HG03066 (cell line): ENCODE measurements at regions not wholly inside any gene's neighbourhood (a gene's known extent, or its start where the extent isn't known, plus 50 kb on each side); places are given as distances from the start of the nearest gene placed in this dataset.

Source experiments
- ATAC-seq: cut with Tn5 transposase; IDR thresholded peaks from one replicate; pipeline ENCODE4 v1.9.1; 2021; ENCODE audit warnings: low read depth; ENCODE audit not compliant: unreplicated experiment

DNA sequence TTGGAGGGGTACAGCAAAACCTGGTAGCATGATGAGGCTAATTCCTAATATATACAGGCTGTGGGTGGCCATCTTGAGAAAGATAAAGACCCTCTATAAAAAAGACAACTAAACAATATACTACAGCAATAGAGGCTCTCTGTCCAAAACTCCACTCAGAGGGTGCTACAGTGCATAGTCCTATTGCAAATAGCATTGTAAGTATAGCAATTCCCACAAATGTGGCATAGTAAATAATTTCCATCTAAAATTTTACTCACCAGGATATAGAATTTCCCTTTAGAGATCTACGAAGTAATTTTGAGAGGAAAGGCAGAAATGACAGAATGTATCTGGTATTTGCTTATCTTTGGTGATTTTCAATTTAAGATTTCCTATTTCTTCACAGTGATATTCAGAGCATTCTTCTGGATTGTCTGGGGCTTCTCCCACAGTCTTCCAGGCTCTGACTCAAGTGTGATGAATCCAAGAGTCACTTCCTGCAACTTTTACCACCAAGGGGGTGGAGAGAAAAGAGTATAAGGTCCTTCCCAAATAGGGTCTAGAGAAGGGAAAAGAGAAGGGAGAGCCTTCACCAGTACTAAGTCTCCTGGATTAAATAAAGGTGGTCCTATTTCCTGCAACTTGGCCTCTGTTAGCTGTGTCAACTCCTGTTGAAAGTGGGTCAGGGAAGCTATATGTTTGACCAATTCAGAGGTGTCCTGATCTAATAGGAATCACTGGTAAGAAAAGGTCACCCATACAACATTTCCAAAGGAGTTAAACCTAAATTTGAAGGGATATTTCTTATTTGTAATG lies 1054.7 kb upstream of the CNTN5 start:
- no peak for ATAC-seq

GRCh38 chr11:97966901-97967300 lies 1053.8 kb upstream of the CNTN5 start:
- ATAC-seq: no peak

GRCh38 chr11:97968071-97968470 lies 1052.7 kb upstream of the CNTN5 start:
- ATAC-seq: no peak

- ATAC-seq: no peak
These were observed 1048.0 kb upstream of the CNTN5 start for GRCh38 chr11:97972731-97973130.

- no peak for ATAC-seq
These were observed 1047.3 kb upstream of the CNTN5 start for GRCh38 chr11:97973352-97973857.

DNA sequence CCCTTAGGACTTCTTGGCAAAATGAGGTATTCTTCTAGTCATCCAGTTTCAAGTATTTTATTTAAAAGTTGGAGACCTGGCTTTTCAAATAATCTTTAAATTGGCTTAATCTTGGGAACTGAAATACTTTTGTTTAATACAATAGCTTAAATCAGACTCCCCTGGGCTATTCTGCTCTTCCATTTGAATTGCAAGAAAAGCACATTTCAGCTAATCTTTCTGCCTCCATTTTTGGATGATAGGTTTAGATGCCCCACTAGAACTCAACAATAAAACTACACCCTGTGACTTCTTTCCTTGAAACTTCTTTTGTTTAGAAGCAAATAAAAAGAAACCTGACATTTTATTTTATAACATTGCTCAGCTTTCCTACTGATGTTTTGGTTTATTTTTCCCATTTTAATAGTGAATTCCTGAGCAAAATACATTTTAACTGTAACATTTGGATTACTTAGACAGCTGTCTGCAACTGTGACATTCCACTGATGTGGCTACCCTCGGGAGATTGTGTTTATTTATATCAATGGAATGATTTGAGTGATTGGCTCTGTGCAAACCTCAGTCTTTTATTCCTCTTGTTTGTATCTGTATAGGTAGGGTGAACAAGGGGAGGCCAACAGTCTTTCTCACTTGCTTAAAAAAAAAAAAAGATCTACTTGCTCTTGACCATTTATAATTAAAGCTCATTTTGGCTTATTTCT lies 1045.8 kb upstream of the CNTN5 start:
- no peak for ATAC-seq

DNA sequence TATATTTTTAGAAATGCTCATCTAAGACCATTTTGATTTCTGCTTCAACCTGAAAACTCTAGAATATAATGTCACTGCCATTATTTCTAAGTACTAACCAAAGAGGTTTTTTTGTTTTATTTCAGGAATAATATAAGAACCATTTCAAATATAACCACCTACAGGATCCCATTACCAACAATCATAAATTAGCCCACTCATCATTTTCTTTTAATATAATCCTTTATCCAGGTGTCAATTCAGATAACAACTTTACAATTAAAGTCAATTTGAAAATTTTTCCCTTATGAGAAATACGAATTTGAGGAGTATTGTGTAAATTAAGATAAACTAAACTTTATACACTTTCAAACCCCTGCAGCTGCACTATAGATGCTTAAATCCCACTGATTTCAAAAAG lies 1043.0 kb upstream of the CNTN5 start:
- no peak for ATAC-seq

GRCh38 chr11:97979741-97980140 lies 1041.0 kb upstream of the CNTN5 start:
- no peak for ATAC-seq

DNA sequence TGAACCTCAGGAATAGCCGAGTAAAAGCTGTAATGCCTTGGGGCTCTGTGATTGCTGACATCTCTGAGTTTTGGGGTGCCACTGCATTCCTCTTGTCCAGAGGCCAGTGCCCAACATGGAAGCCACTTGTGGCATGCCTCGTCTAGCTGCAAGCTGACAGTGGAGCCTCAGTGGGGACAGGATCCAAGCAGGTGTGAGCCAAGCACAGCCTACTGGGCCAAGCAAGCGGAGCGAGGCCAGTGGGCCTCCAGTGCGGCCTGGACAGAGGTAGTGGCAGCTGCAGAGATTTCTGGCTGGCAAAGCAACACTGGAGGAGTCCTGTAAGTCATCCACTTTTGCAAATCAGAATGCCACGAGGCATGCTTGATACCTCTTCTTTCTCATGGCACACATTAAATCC lies 1038.2 kb upstream of the CNTN5 start:
- ATAC-seq: no peak

DNA sequence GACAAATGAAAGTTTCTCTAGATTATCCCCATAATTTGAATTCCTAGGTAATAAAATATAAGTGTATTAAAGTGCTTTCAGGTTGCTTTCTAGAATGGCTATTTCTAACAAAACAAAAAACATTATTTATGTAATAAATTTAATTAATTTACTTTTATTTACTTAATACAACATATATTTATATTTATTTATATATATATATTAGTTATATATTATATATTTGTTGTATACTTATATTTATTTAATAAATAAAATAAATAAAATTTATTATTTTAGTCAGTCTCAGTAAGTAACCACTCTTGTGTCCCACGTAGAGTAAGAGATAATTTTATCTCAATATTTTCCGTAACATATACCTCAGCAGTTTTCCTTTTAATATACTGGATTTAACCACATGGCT lies 1031.6 kb upstream of the CNTN5 start:
- ATAC-seq: no peak

GRCh38 chr11:97990162-97990920 lies 1030.4 kb upstream of the CNTN5 start:
- no peak for ATAC-seq

- no peak for ATAC-seq
These were observed 1027.2 kb upstream of the CNTN5 start for GRCh38 chr11:97993562-97993961.

GRCh38 chr11:97995874-97996273 lies 1024.9 kb upstream of the CNTN5 start:
- ATAC-seq: no peak

DNA sequence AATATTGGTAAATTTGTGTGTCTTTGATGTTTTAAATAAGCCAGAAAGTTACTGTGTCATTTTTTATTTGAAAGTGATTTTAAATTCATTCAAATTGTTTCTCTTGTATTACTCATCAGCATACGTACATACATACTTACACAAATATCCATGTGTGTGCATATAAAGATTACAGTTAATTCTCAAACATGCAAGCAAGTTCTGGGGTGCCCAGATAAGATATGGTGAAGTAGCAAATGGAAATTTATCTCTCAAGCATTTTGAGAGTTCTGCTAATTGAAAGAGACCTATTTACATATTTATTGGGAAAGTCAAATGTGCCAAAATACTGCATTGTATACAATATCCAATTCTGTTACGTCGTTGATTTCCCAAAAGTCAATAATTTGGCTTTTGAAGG lies 1024.0 kb upstream of the CNTN5 start:
- ATAC-seq: no peak

GRCh38 chr11:98003606-98004371 lies 1017.0 kb upstream of the CNTN5 start:
- ATAC-seq: no peak

DNA sequence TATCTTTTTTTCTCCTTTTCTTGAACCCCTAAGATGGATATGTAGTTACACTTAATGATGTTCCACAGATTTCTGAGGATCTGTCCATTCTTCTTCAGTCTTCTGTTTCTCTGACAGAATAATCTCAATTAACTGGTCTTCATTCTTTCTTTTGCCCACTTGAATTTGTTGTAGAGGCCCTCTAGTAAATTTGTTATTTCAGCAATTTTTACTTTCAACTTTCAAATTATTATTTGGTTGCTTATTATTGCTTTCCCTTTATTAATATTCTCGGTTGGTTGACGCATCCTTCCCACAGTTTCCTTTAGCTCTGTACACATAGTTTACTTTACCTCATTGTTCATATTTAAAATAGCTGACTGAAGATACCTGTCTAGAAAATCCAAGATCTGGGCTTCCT lies 1013.7 kb upstream of the CNTN5 start:
- ATAC-seq: no peak

- no peak for ATAC-seq
These were observed 993.1 kb upstream of the CNTN5 start for GRCh38 chr11:98027652-98028051.

GRCh38 chr11:98029832-98030231 lies 990.9 kb upstream of the CNTN5 start:
- ATAC-seq: no peak

GRCh38 chr11:98036810-98037209 lies 983.9 kb upstream of the CNTN5 start:
- no peak for ATAC-seq

DNA sequence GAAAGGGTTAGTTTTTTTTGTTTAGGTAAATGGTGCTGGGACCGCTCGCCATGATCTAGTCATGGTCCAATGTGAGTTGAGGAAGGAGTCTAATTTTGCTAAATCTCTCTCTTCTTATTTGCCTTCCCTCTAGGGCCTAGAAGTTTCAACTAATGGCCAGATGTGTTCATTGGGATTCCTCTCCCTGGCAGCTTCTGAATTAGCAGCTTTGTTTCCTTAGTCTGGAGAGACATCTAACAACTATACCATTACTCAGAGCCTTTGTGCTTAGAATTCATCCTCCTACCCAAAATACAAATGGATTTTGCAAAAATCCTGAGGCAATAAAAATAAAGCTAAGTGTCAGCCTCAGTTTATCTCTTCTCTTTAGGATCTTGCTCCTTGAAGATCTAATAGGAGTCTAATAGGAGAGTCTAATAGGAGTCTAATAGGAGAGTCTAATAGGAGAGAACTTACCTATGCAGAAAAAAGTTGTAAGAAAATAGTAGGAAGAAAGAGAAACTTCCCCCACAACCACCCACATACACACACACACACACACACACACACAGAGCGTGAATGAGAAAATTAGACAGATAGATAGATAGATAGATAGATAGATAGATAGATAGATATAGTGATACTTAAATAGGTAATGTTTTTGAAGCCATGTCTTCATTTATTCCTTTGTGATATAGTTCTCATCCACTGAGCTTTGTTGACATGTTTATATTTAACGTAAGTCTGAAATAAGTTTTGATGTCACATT lies 980.5 kb upstream of the CNTN5 start:
- no peak for ATAC-seq
